Right atrium auricular region (tissue), 2 donors: ENCODE measurements at regions not wholly inside any gene's neighbourhood (a gene's known extent, or its start where the extent isn't known, plus 50 kb on each side); places are given as distances from the start of the nearest gene placed in this dataset.

Experiments
- DNase-seq: peaks from one replicate; pipeline ENCODE4 v3.0.0-alpha.2; 2019; ENCODE audit warnings: low spot score
- H3K27ac ChIP-seq, 2 donors: fragments of 200-600 bp; sonication (generic); 1 replicate in 1 of 2; 2 replicates in 1 of 2; pipeline ENCODE4 v1.5.1; 2016 to 2019
- H3K27me3 ChIP-seq, 2 donors: fragments of 200-600 bp; sonication (generic); one replicate each; pipeline versions ENCODE4 v1.5.1 to v1.6.0; 2017 to 2019
- H3K36me3 ChIP-seq: fragments of 200-600 bp; sonication (generic); one replicate; pipeline ENCODE4 v1.5.1; 2016
- H3K4me1 ChIP-seq, 2 donors: fragments of 200-600 bp; sonication (generic); one replicate each; pipeline versions ENCODE4 v1.5.1 to v1.6.0; 2017 to 2019
- H3K4me3 ChIP-seq, 2 donors: fragments of 200-600 bp; sonication (generic); 1 replicate in 1 of 2; 2 replicates in 1 of 2; pipeline ENCODE4 v1.5.1; 2017 to 2019; ENCODE audit warnings: mild to moderate bottlenecking in 1 of 2, moderate library complexity in 1 of 2
- H3K9me3 ChIP-seq, 2 donors: fragments of 200-600 bp; sonication (generic); one replicate each; pipeline ENCODE4 v1.5.1; 2019
- TF ChIP-seq, protein P1 (sequence below), 2 donors: fragments of 200-600 bp; sonication (generic); IDR thresholded peaks; one replicate each; pipeline ENCODE4 v1.5.1; 2019; ENCODE audit warnings: antibody characterized with exemption in 2 of 2

DNA sequence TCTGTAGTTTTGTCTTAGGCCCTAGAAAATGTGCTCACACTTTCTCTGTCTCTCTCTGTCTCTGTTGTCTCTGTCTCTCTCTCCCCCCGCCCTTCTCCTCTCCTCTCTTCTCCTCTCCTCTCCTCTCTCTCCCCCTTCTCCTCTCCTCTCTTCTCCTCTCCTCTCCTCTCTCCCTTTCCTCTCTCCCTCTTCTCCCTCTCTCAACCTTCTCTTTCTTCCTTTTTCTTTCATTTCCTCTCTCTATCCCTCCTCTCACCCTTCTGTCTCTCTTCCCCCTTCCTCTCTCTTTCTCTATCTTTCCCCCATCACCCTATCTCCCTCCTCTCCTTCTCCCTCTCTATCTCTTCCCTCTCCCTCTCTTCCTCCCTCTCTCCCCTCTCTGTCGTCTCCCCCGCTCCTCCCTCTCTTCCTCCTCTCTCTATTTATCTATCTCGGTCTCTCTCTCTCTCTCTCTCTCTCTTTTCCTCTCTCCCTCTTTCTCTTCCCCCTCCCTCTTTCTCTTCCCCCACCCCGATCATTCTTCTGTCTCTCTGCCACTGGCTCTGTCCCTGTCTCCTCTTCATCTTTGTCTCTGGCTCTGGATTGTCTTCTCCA is 107.2 kb upstream of the C16orf82 start:
- TF ChIP-seq, protein P1, sequence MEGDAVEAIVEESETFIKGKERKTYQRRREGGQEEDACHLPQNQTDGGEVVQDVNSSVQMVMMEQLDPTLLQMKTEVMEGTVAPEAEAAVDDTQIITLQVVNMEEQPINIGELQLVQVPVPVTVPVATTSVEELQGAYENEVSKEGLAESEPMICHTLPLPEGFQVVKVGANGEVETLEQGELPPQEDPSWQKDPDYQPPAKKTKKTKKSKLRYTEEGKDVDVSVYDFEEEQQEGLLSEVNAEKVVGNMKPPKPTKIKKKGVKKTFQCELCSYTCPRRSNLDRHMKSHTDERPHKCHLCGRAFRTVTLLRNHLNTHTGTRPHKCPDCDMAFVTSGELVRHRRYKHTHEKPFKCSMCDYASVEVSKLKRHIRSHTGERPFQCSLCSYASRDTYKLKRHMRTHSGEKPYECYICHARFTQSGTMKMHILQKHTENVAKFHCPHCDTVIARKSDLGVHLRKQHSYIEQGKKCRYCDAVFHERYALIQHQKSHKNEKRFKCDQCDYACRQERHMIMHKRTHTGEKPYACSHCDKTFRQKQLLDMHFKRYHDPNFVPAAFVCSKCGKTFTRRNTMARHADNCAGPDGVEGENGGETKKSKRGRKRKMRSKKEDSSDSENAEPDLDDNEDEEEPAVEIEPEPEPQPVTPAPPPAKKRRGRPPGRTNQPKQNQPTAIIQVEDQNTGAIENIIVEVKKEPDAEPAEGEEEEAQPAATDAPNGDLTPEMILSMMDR (IDR thresholded peaks at IDR 0.05), result no peak
- no peaks in the 10 kb centered on the region for H3K27me3 ChIP-seq

DNA sequence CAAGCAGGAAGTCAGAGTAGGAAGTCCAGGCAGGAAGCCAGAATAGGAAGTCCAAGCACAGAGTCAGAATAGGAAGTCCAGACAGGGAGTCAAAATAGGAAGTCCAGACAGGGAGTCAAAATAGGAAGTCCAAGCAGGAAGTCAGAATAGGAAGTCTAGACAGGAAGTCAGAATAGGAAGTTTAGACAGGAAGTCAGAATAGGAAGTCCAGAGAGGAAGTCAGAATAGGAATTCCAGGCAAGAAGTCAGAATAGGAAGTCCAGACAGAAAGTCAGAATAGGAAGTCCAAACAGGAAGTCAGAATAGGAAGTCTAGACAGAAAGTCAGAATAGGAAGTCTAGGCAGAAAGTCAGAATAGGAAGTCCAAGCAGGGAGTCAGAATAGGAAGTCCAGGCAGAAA is 105.3 kb upstream of the C16orf82 start:
- no peaks in the 10 kb centered on the region for H3K36me3 ChIP-seq
- no peak overlapping the region for H3K27ac ChIP-seq
- DNase-seq, result no peak
- TF ChIP-seq, protein P1 (IDR thresholded peaks at IDR 0.05), result no peak
- no peaks in the 10 kb centered on the region for H3K4me1 ChIP-seq
- H3K9me3 ChIP-seq, result no peaks in the 10 kb centered on the region
- H3K27me3 ChIP-seq, result no peaks in the 10 kb centered on the region
- H3K4me3 ChIP-seq, result no peak overlapping the region

More for the DNA sequence above, 107.2 kb upstream of the C16orf82 start:
- no peak for DNase-seq
- H3K27ac ChIP-seq, result no peak overlapping the region
- no peaks in the 10 kb centered on the region for H3K36me3 ChIP-seq
- no peaks in the 10 kb centered on the region for H3K9me3 ChIP-seq
- H3K4me1 ChIP-seq, result no peaks in the 10 kb centered on the region
- no peak overlapping the region for H3K4me3 ChIP-seq

GRCh38 chr16:26963109-26963508 is 103.6 kb upstream of the C16orf82 start:
- no peaks in the 10 kb centered on the region for H3K27me3 ChIP-seq
- DNase-seq, result no peak
- H3K4me3 ChIP-seq, result no peak overlapping the region
- TF ChIP-seq, protein P1 (IDR thresholded peaks at IDR 0.05), result no peak
- H3K9me3 ChIP-seq, result no peaks in the 10 kb centered on the region
- H3K36me3 ChIP-seq, result no peaks in the 10 kb centered on the region
- H3K27ac ChIP-seq, result no peak overlapping the region
- no peaks in the 10 kb centered on the region for H3K4me1 ChIP-seq

DNA sequence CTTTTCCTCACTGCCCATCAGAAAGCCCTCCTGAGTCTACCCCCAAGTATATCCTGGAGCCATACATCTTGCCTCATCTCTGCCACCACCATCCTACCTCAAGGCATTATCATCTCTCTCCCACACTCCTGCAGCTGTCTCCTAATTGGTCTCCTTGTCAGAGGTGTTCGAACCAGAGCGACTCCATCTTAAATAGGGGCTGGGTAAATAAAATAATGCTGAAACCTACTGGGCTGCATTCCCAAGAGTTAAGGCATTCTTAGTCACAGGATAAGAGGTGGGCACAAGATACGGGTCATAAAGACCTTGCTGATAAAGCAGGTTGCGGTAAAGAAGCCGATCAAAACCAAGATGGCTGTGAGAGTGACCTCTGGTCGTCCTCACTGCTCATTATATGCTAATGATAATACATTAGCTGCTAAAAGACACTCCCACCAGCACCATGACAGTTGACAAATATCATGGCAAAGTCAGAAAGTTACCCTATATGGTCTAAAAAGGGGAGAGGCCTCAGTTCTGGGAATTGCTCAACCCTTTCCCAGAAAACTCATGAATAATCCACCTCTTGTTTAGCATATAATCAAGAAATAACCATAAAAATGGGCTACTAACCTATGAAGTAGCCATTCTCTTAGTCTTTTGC is 97.0 kb upstream of the C16orf82 start:
- Histone ChIP-seq H3K4me1 (no peaks in the 10 kb centered on the region), H3K4me3 (no peak overlapping the region), H3K27ac (no peak overlapping the region), H3K9me3 (no peaks in the 10 kb centered on the region), H3K27me3 (no peaks in the 10 kb centered on the region), H3K36me3 (no peaks in the 10 kb centered on the region)
- TF ChIP-seq, protein P1 (IDR thresholded peaks at IDR 0.05), result no peak
- DNase-seq, result no peak

DNA sequence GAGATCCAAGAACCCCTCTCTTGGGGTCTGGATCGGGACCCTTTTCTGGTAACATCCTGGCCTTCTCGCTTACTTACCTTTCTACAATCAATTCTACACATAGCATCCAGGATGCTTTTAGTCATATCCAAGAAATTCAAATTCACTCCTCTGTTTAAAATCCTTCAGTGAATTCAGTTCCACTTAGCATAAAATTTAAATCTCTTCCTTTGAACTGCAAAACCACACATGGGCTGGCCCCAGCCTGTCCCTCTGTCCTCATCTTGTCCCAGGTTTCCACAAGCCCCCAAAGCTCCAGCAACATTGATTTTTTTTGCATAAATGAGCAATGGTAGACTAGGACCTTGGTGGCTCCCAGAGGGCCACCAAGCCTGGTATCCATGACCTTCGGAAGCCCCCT is 96.4 kb upstream of the C16orf82 start:
- Histone ChIP-seq H3K27me3 (no peaks in the 10 kb centered on the region), H3K4me3 (no peak overlapping the region), H3K9me3 (no peaks in the 10 kb centered on the region), H3K27ac (no peak overlapping the region), H3K4me1 (no peaks in the 10 kb centered on the region), H3K36me3 (no peaks in the 10 kb centered on the region)
- TF ChIP-seq, protein P1 (IDR thresholded peaks at IDR 0.05), result no peak
- no peak for DNase-seq

DNA sequence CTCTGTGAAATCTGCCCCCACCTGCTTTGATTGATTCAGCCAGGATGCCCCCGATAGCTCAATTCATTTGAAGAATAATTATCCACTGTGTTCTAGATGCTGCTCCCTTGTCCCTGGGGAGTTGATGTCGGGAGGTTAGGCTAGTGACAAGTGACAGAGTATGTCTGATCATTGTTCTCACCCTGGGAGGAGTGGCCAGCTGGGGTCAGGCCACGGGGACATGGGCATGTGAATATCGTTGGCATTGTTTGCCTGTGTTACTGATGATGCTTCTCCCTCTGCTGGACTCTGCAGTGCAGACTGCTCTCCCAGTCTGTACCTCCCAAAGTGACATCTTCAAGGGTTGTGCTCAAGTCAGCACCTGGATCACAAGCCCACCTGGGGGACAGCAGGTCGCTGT is 89.9 kb upstream of the C16orf82 start:
- no peak overlapping the region for H3K27ac ChIP-seq
- H3K4me3 ChIP-seq, result no peak overlapping the region
- TF ChIP-seq, protein P1 (IDR thresholded peaks at IDR 0.05), result no peak
- no peaks in the 10 kb centered on the region for H3K36me3 ChIP-seq
- no peaks in the 10 kb centered on the region for H3K27me3 ChIP-seq
- no peaks in the 10 kb centered on the region for H3K9me3 ChIP-seq
- no peak for DNase-seq
- H3K4me1 ChIP-seq, result no peaks in the 10 kb centered on the region
